Hepatocyte (in vitro differentiated cells): ENCODE measurements at regions not wholly inside any gene's neighbourhood (a gene's known extent, or its start where the extent isn't known, plus 50 kb on each side); places are given as distances from the start of the nearest gene placed in this dataset.

Experiments
- EZH2 ChIP-seq: fragments of 200-600 bp; sonication (generic); IDR thresholded peaks from 2 replicates; pipeline ENCODE4 v1.6.1; 2016; ENCODE audit warnings: antibody characterized with exemption, mild to moderate bottlenecking, borderline replicate concordance
- EZH2phosphoT487 ChIP-seq: fragments of 200-600 bp; sonication (generic); IDR thresholded peaks from one replicate; pipeline ENCODE4 v1.6.1; 2018; ENCODE audit warnings: antibody characterized with exemption, mild to moderate bottlenecking, low read depth, moderate library complexity; ENCODE audit not compliant: unreplicated experiment, severe bottlenecking
- TF ChIP-seq, protein P1 (sequence below): fragments of 200-600 bp; sonication (generic); IDR thresholded peaks from 2 replicates; pipeline ENCODE4 v1.5.1; 2016; ENCODE audit warnings: antibody characterized with exemption, mild to moderate bottlenecking; ENCODE audit not compliant: poor library complexity

DNA sequence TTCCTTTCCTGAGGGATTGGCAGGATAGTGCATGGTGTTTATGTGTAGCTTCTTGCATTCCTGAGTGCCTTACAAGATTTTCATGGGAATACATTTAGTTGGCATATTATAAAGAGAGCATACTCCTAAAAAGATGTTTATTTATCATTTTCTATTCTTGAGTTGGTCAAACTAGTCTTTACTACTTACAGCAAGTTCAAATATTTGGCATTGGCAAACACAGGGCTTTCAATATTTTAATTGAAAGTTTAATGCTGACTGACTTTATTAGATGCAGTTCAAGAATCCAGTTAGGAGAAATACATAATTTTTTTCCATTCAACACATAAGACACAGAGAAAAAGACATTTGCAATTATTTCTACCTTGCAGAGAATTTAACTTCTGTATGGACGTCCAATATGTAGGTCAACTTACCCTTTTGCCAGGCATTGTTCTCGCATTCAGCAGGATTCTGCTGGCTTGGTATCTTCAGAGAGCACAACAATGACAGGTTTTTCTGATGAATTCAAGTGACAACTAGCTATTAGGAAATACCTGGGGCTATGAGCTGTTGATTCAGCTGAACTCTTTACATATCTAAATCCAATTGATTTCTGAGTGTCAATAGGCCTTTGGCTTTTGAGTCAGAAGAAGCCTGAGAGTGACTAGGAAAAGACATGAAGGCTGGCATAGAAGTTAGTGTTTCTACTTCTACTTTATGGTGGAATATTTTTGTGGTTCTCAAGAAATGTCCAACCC lies 129.6 kb downstream of the LURAP1L start:
- TF ChIP-seq, protein P1, sequence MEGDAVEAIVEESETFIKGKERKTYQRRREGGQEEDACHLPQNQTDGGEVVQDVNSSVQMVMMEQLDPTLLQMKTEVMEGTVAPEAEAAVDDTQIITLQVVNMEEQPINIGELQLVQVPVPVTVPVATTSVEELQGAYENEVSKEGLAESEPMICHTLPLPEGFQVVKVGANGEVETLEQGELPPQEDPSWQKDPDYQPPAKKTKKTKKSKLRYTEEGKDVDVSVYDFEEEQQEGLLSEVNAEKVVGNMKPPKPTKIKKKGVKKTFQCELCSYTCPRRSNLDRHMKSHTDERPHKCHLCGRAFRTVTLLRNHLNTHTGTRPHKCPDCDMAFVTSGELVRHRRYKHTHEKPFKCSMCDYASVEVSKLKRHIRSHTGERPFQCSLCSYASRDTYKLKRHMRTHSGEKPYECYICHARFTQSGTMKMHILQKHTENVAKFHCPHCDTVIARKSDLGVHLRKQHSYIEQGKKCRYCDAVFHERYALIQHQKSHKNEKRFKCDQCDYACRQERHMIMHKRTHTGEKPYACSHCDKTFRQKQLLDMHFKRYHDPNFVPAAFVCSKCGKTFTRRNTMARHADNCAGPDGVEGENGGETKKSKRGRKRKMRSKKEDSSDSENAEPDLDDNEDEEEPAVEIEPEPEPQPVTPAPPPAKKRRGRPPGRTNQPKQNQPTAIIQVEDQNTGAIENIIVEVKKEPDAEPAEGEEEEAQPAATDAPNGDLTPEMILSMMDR = no peak
- no peak for TF ChIP-seq EZH2phosphoT487
- TF ChIP-seq EZH2 = no peak
